HL-60 (cell line): ENCODE measurements at regions not wholly inside any gene's neighbourhood (a gene's known extent, or its start where the extent isn't known, plus 50 kb on each side); places are given as distances from the start of the nearest gene placed in this dataset.

Source experiments
- DNase-seq, 2 experiments: peaks; one replicate each; pipeline ENCODE4 v3.0.0-alpha.2; 2010 to 2020; ENCODE audit warnings: low read depth in 1 of 2, low spot score in 1 of 2
- H3K27ac ChIP-seq: fragments of 250-450 bp; sonication (Bioruptor Pico); replicated peaks from 2 replicates; pipeline ENCODE4 v1.5.1; 2020; ENCODE audit warnings: mild to moderate bottlenecking, moderate library complexity
- H3K27me3 ChIP-seq: fragments of 250-450 bp; sonication (Bioruptor Pico); 2 replicates; pipeline ENCODE4 v1.5.1; 2021; ENCODE audit warnings: mild to moderate bottlenecking, moderate library complexity; ENCODE audit not compliant: insufficient read depth, poor library complexity, severe bottlenecking
- H3K4me3 ChIP-seq: replicated peaks from 2 replicates; pipeline ENCODE4 v1.5.1; 2011; ENCODE audit warnings: mild to moderate bottlenecking, control low read depth, low read length; ENCODE audit not compliant: insufficient read depth
- CTCF ChIP-seq: IDR thresholded peaks from one replicate; pipeline ENCODE4 v1.5.1; 2011; ENCODE audit warnings: low read length, control low read depth, inconsistent platforms; ENCODE audit not compliant: insufficient read depth
- GABPA ChIP-seq: IDR thresholded peaks from 2 replicates; pipeline ENCODE4 v1.6.1; 2012; ENCODE audit warnings: low read depth
- POLR2AphosphoS5 ChIP-seq: IDR thresholded peaks from 2 replicates; pipeline ENCODE4 v1.6.1; 2012; ENCODE audit warnings: low read depth
- REST ChIP-seq: IDR thresholded peaks from 2 replicates; pipeline ENCODE4 v1.6.1; 2012; ENCODE audit warnings: low read depth; ENCODE audit not compliant: insufficient replicate concordance
- SPI1 ChIP-seq: IDR thresholded peaks from 2 replicates; pipeline ENCODE4 v1.6.1; 2012; ENCODE audit warnings: low read depth, mild to moderate bottlenecking, borderline replicate concordance

GRCh38 chr4:124401606-124402005 lies 310.9 kb downstream of the ANKRD50 start:
- no peak for TF ChIP-seq SPI1
- no peak for TF ChIP-seq REST
- TF ChIP-seq POLR2AphosphoS5 = no peak
- no peak for TF ChIP-seq GABPA
- TF ChIP-seq CTCF = no peak

GRCh38 chr4:124409044-124409443 lies 303.5 kb downstream of the ANKRD50 start:
- Histone ChIP-seq H3K4me3 (no peak overlapping the region), H3K27ac (no peak overlapping the region), H3K27me3 (no peaks in the 10 kb centered on the region)
- DNase-seq = no peak
- no peak for TF ChIP-seq SPI1
- no peak for TF ChIP-seq REST
- no peak for TF ChIP-seq POLR2AphosphoS5
- TF ChIP-seq CTCF = no peak
- no peak for TF ChIP-seq GABPA

More at GRCh38 chr4:124401606-124402005, 310.9 kb downstream of the ANKRD50 start:
- H3K27ac ChIP-seq = no peak overlapping the region
- H3K27me3 ChIP-seq = no peaks in the 10 kb centered on the region
- H3K4me3 ChIP-seq = no peak overlapping the region
- DNase-seq = no peak

- TF ChIP-seq REST (no peak), SPI1 (no peak), CTCF (no peak), GABPA (no peak), POLR2AphosphoS5 (no peak)
- no peak overlapping the region for H3K27ac ChIP-seq
- H3K4me3 ChIP-seq = no peak overlapping the region
- DNase-seq = no peak
- H3K27me3 ChIP-seq = no peaks in the 10 kb centered on the region
Measured at GRCh38 chr4:124414276-124415040, 298.1 kb downstream of the ANKRD50 start.
